Gastroesophageal sphincter (tissue), 4 donors: ENCODE measurements at regions not wholly inside any gene's neighbourhood (a gene's known extent, or its start where the extent isn't known, plus 50 kb on each side); places are given as distances from the start of the nearest gene placed in this dataset.
"Not testable (repeated sequence)": the region's sequence is repeated elsewhere in the genome, so short reads cannot be mapped to it uniquely, and the experiment has no call there.

ENCODE experiments used
- ATAC-seq: fragments of 150-250 bp; one replicate; pipeline ENCODE4 v1.9.1; 2016; ENCODE audit warnings: mild to moderate bottlenecking, moderate library complexity
- H3K27ac ChIP-seq, 4 donors: fragments of 200-600 bp; sonication (generic) in 3 of 4; 1 replicate in 3 of 4; 2 replicates in 1 of 4; pipeline ENCODE4 v1.5.1; 2016 to 2019
- H3K27me3 ChIP-seq: fragments of 200-600 bp; sonication (generic); one replicate; pipeline ENCODE4 v1.5.1; 2019
- H3K36me3 ChIP-seq, 2 donors: fragments of 200-600 bp; sonication (generic); one replicate each; pipeline ENCODE4 v1.5.1; 2019; ENCODE audit warnings: control low read depth in 1 of 2
- H3K4me1 ChIP-seq, 3 donors: fragments of 200-600 bp; sonication (generic); 1 replicate in 2 of 3; 2 replicates in 1 of 3; pipeline ENCODE4 v1.5.1; 2016 to 2019; ENCODE audit warnings: control low read depth in 2 of 3
- H3K4me3 ChIP-seq, 2 donors: fragments of 200-600 bp; sonication (generic); one replicate each; pipeline ENCODE4 v1.5.1; 2019; ENCODE audit warnings: mild to moderate bottlenecking in 1 of 2, moderate library complexity in 1 of 2
- H3K9me3 ChIP-seq, 3 donors: fragments of 200-600 bp; sonication (generic); one replicate each; pipeline ENCODE4 v1.5.1; 2017 to 2019; ENCODE audit warnings: control low read depth in 2 of 3
- EP300 ChIP-seq: sonication (generic); formaldehyde crosslinking; IDR thresholded peaks from one replicate; pipeline ENCODE4 v1.6.1; 2017; ENCODE audit warnings: antibody characterized with exemption, mild to moderate bottlenecking
- POLR2A ChIP-seq, 2 donors: fragments of 450-650 bp; IDR thresholded peaks; one replicate each; pipeline ENCODE4 v1.6.1; 2017; ENCODE audit warnings: antibody characterized with exemption in 2 of 2, mild to moderate bottlenecking in 2 of 2, moderate library complexity in 1 of 2
- POLR2AphosphoS5 ChIP-seq: sonication (generic); formaldehyde crosslinking; IDR thresholded peaks from one replicate; pipeline ENCODE4 v1.6.1; 2017; ENCODE audit warnings: antibody characterized with exemption
- WGBS, 2 donors: methylation state at CpG; one replicate each; pipeline ENCODE4 v1.1.5; 2018; ENCODE audit warnings: low coverage in 1 of 2; 5-methylcytosine and 5-hydroxymethylcytosine counted together
- TF ChIP-seq, protein P1 (sequence below), 4 experiments: fragments of 200-600 bp in 2 of 4; fragments of 450-650 bp in 2 of 4; sonication (generic) in 1 of 4; IDR thresholded peaks; one replicate each; pipeline ENCODE4 v1.5.1; 2017 to 2019; ENCODE audit warnings: antibody characterized with exemption in 4 of 4, mild to moderate bottlenecking in 2 of 4, moderate library complexity in 2 of 4

DNA sequence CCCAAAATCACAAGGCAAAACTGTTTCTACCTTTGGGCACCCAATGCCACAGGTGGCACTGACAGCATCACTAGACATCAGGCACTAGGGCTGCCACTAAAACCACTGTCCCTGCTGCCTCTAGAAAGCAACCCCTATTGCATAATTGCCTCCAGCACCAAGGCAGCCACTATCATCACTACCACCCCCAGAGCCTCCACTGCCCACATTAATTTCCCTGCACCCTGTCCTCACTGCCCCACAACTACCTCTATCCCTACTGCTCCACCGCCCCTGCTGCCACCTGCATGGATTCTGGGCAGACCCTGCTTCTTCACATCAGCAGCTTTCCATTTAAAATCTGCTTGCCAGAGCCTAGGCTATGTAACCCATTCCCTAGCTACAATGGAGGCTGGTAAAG, 68.6 kb upstream of the CACHD1 start:
- Histone ChIP-seq H3K4me1 (no peaks in the 10 kb centered on the region), H3K4me3 (no peak overlapping the region), H3K36me3 (no peaks in the 10 kb centered on the region), H3K9me3 (no peaks in the 10 kb centered on the region), H3K27me3 (no peaks in the 10 kb centered on the region), H3K27ac (no peak overlapping the region)
- ATAC-seq: no peak
- WGBS, 2 donors: 100% methylated on average over 1 of the region's 1 CpG
- TF ChIP-seq, protein P1, sequence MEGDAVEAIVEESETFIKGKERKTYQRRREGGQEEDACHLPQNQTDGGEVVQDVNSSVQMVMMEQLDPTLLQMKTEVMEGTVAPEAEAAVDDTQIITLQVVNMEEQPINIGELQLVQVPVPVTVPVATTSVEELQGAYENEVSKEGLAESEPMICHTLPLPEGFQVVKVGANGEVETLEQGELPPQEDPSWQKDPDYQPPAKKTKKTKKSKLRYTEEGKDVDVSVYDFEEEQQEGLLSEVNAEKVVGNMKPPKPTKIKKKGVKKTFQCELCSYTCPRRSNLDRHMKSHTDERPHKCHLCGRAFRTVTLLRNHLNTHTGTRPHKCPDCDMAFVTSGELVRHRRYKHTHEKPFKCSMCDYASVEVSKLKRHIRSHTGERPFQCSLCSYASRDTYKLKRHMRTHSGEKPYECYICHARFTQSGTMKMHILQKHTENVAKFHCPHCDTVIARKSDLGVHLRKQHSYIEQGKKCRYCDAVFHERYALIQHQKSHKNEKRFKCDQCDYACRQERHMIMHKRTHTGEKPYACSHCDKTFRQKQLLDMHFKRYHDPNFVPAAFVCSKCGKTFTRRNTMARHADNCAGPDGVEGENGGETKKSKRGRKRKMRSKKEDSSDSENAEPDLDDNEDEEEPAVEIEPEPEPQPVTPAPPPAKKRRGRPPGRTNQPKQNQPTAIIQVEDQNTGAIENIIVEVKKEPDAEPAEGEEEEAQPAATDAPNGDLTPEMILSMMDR (IDR thresholded peaks at IDR 0.05): no peak
- TF ChIP-seq POLR2A (IDR thresholded peaks at IDR 0.05): no peak
- TF ChIP-seq EP300: no peak
- no peak for TF ChIP-seq POLR2AphosphoS5

DNA sequence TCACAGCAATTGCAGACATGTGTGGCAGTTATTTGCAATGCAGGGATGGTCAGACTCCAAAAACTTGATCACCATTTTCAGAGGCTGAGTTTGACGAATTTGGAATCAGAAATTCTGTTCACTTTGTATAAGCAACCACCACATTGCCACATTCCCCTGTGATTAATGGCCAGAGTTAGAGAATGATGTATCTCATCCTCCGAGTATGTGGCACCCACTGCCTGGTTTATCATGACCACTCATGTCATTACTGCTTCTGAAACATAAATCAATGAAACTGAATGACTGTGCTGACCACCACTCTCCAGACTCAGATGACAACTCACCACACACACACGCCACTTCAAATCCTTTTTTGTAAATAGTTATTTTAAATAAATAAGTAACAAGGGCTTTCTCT, 66.6 kb upstream of the CACHD1 start:
- Histone ChIP-seq H3K4me3 (no peak overlapping the region), H3K4me1 (no peaks in the 10 kb centered on the region), H3K9me3 (no peaks in the 10 kb centered on the region), H3K27ac (no peak overlapping the region), H3K36me3 (no peaks in the 10 kb centered on the region), H3K27me3 (no peaks in the 10 kb centered on the region)
- no peak for ATAC-seq
- 59 to 73% methylated on average over 2 to 3 of the region's 3 CpGs for whole genome bisulfite sequencing, 2 donors
- TF ChIP-seq, protein P1 (IDR thresholded peaks at IDR 0.05): no peak
- TF ChIP-seq POLR2A (IDR thresholded peaks at IDR 0.05): no peak
- no peak for TF ChIP-seq POLR2AphosphoS5
- TF ChIP-seq EP300: no peak

DNA sequence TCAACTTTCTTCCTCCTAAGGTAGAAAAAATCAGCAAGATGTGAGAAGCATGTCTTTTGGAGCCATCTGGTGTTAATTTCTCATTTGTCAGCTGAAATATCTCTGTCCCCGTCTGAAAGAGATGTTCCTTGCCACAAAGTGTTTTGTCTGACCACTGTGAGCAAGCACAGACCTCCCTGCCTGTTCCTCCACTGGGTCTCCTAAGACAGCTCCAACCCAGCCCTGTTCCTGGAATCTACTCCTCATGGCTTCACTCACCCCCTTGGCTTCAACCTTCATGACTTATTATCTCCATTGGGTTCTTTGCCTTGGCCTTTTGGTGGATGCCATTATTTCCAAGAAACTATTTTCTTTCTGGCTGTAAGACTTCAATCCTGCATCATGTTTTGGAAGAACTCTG, 65.7 kb upstream of the CACHD1 start:
- TF ChIP-seq POLR2AphosphoS5 (no peak), POLR2A (IDR thresholded peaks at IDR 0.05) (no peak), EP300 (no peak)
- TF ChIP-seq, protein P1 (IDR thresholded peaks at IDR 0.05): no peak
- Histone ChIP-seq H3K4me3 (no peak overlapping the region), H3K27ac (no peak overlapping the region), H3K36me3 (no peaks in the 10 kb centered on the region), H3K9me3 (no peaks in the 10 kb centered on the region), H3K4me1 (no peaks in the 10 kb centered on the region), H3K27me3 (no peaks in the 10 kb centered on the region)
- no peak for ATAC-seq
- WGBS, 2 donors: 36 to 67% methylated on average over 1 of the region's 1 CpG

DNA sequence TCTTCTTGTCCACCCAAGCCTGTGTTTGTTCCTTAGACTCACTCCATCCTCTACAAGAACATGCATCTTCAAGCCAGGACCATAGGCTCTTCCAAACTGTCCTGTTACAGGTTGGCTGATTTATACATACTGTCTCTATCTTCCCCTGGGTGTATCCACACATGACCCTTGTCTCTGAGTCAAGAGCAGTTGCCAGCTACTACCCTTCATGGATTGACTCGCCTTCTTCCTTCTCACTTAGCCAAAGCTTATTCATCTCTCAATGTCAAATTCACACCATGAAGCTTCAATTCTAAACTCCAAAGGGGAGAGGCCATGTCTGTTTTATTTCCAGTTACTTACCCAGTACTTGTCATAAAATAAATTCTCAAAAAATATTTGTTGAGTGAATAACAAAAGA, 64.1 kb upstream of the CACHD1 start:
- WGBS, 2 donors: 42 to 50% methylated on average over 1 of the region's 1 CpG

DNA sequence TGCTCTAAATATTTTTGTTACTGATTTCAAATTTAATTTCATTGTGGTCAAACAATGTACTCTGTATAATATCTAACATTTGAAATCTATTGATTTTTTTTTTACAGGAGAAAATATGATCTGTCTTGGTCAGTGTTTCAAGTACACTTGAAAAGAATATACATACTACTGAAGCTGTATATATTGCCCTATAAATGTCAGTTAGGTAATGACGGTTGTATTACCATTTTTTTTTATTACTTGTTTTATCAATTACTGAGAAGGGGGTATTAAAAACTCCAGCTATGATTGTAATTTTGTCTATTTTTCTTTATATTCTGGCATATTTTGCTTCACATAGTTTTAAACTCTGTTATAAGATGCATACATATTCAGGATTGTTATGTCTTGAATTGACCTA, 59.7 kb upstream of the CACHD1 start:
- no peak for ATAC-seq
- WGBS, 2 donors: 88 to 92% methylated on average over 1 of the region's 1 CpG
- H3K9me3 ChIP-seq: no peaks in the 10 kb centered on the region
- TF ChIP-seq POLR2A (IDR thresholded peaks at IDR 0.05): no peak
- TF ChIP-seq POLR2AphosphoS5: no peak
- TF ChIP-seq, protein P1 (IDR thresholded peaks at IDR 0.05): no peak
- TF ChIP-seq EP300: no peak
- H3K27ac ChIP-seq: no peak overlapping the region
- no peaks in the 10 kb centered on the region for H3K27me3 ChIP-seq
- no peaks in the 10 kb centered on the region for H3K36me3 ChIP-seq
- H3K4me1 ChIP-seq: no peaks in the 10 kb centered on the region
- no peak overlapping the region for H3K4me3 ChIP-seq

More for the DNA sequence above, 64.1 kb upstream of the CACHD1 start:
- Histone ChIP-seq H3K27me3 (no peaks in the 10 kb centered on the region), H3K9me3 (no peaks in the 10 kb centered on the region), H3K4me3 (no peak overlapping the region), H3K27ac (no peak overlapping the region), H3K4me1 (no peaks in the 10 kb centered on the region), H3K36me3 (no peaks in the 10 kb centered on the region)
- no peak for ATAC-seq
- TF ChIP-seq, protein P1 (IDR thresholded peaks at IDR 0.05): no peak
- no peak for TF ChIP-seq EP300
- TF ChIP-seq POLR2AphosphoS5: no peak
- no peak for TF ChIP-seq POLR2A (IDR thresholded peaks at IDR 0.05)

DNA sequence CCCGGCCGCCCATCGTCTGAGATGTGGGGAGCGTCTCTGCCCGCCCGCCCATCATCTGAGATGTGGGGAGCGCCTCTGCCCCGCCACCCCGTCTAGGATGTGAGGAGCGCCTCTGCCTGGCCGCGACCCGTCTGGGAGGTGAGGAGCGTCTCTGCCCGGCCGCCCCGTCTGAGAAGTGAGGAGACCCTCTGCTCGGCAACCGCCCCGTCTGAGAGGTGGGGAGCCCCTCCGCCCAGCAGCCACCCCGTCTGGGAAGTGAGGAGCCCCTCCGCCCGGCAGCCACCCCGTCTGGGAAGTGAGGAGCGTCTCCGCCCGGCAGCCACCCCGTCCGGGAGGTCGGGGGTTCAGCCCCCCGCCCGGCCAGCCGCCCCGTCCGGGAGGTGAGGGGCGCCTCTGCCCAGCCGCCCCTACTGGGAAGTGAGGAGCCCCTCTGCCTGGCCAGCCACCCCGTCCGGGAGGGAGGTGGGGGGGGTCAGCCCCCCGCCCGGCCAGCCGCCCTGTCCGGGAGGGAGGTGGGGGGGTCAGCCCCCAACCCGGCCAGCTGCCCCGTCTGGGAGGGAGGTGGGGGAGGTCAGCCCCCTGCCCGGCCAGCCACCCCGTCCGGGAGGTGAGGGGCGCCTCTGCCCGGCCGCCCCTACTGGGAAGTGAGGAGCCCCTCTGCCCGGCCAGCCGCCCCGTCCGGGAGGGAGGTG, 54.9 kb upstream of the CACHD1 start:
- no CpG with 5 or more reads among the region's 56 CpGs for WGBS, 2 donors
- H3K36me3 ChIP-seq, ATAC-seq: not testable (repeated sequence)

More for the DNA sequence above, 54.9 kb upstream of the CACHD1 start:
- H3K4me3 ChIP-seq, H3K9me3 ChIP-seq, H3K27me3 ChIP-seq, H3K4me1 ChIP-seq, H3K27ac ChIP-seq: not testable (repeated sequence)
